Loucy (cell line): ENCODE measurements at regions not wholly inside any gene's neighbourhood (a gene's known extent, or its start where the extent isn't known, plus 50 kb on each side); places are given as distances from the start of the nearest gene placed in this dataset.

ENCODE experiments used
- EZH2phosphoT487 ChIP-seq: fragments of 200-600 bp; IDR thresholded peaks from 2 replicates; pipeline ENCODE4 v1.6.1; 2018; ENCODE audit warnings: antibody characterized with exemption, mild to moderate bottlenecking, moderate library complexity, borderline replicate concordance
- TF ChIP-seq, protein P1 (sequence below): fragments of 200-600 bp; sonication (generic); conservative IDR thresholded peaks from 2 replicates; pipeline ENCODE4 v1.5.1; 2014; ENCODE audit warnings: mild to moderate bottlenecking, antibody characterized with exemption, low read length

DNA sequence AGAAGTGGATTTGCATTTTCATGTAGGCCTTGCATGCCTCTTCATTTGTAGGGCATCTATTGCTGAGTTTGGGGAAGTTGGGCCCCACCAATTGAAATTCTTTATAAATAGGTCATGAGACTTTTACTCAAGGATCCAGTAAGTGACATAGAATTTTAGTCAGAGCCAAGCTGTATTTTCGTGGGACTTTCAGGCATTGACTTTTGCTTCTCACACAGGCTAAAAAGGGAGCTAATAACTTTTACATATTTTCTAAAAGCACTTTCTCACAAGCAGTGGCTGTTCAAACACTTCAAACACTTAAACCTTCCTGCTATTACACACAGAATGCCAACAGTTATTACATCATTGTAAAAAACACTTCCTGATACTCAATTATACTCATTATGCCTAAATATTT is 260.5 kb downstream of the MSRB3 start:
- TF ChIP-seq, protein P1, sequence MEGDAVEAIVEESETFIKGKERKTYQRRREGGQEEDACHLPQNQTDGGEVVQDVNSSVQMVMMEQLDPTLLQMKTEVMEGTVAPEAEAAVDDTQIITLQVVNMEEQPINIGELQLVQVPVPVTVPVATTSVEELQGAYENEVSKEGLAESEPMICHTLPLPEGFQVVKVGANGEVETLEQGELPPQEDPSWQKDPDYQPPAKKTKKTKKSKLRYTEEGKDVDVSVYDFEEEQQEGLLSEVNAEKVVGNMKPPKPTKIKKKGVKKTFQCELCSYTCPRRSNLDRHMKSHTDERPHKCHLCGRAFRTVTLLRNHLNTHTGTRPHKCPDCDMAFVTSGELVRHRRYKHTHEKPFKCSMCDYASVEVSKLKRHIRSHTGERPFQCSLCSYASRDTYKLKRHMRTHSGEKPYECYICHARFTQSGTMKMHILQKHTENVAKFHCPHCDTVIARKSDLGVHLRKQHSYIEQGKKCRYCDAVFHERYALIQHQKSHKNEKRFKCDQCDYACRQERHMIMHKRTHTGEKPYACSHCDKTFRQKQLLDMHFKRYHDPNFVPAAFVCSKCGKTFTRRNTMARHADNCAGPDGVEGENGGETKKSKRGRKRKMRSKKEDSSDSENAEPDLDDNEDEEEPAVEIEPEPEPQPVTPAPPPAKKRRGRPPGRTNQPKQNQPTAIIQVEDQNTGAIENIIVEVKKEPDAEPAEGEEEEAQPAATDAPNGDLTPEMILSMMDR, result no peak
- TF ChIP-seq EZH2phosphoT487, result no peak
